PC-9 (cell line): ENCODE measurements at regions not wholly inside any gene's neighbourhood (a gene's known extent, or its start where the extent isn't known, plus 50 kb on each side); places are given as distances from the start of the nearest gene placed in this dataset.

ENCODE experiments used
- BruUV-seq: library from RNA; stranded (reverse); fragments of 400-500 nt; replicated peaks from 2 replicates; lab custom pipeline; 2021; lab: Mats Ljungman, UMichigan
- CTCF ChIA-PET: fragments of 300-600 bp; sonication (Branson Sonifier 250); formaldehyde crosslinking; loops from one replicate; lab custom pipeline; 2022; ENCODE audit warnings: antibody characterized with exemption; lab: Charles Lee
- POLR2A ChIA-PET: fragments of 300-600 bp; sonication (Branson Sonifier 250); formaldehyde crosslinking; loops from one replicate; lab custom pipeline; 2022; ENCODE audit warnings: antibody characterized with exemption; ENCODE audit not compliant: unreplicated experiment; lab: Charles Lee
- DNase-seq, 2 experiments: peaks; one replicate each; pipeline versions ENCODE4 v3.0.0 to v3.0.0-alpha.2; 2015 to 2022; ENCODE audit warnings: mixed read lengths in 1 of 2
- H2AFZ ChIP-seq: fragments of 200-600 bp; sonication (generic); 2 replicates; pipeline ENCODE4 v1.8.1; 2017; ENCODE audit warnings: antibody characterized with exemption
- H3F3A ChIP-seq: fragments of 200-600 bp; sonication (generic); 2 replicates; pipeline ENCODE4 v1.8.1; 2017; ENCODE audit warnings: antibody characterized with exemption, mild to moderate bottlenecking, low read depth; ENCODE audit not compliant: insufficient read depth
- H3K27ac ChIP-seq: fragments of 200-600 bp; sonication (generic); 2 replicates; pipeline ENCODE4 v1.6.1; 2016; ENCODE audit warnings: mixed run types
- H3K27me3 ChIP-seq: fragments of 200-600 bp; sonication (generic); 2 replicates; pipeline ENCODE4 v1.6.1; 2016; ENCODE audit warnings: low read depth, mixed run types; ENCODE audit not compliant: insufficient read depth
- H3K36me3 ChIP-seq: fragments of 200-600 bp; sonication (generic); 2 replicates; pipeline ENCODE4 v1.6.1; 2016; ENCODE audit warnings: low read depth, mixed run types
- H3K4me1 ChIP-seq: fragments of 200-600 bp; sonication (generic); replicated peaks from 2 replicates; pipeline ENCODE4 v1.6.1; 2016; ENCODE audit warnings: mixed run types; ENCODE audit not compliant: insufficient read depth
- H3K4me2 ChIP-seq: fragments of 200-600 bp; sonication (generic); 2 replicates; pipeline ENCODE4 v1.6.1; 2017; ENCODE audit warnings: mixed run types
- H3K4me3 ChIP-seq: fragments of 200-600 bp; sonication (generic); 2 replicates; pipeline ENCODE4 v1.6.1; 2016; ENCODE audit warnings: mixed run types
- H3K79me2 ChIP-seq: fragments of 200-600 bp; sonication (generic); 2 replicates; pipeline ENCODE4 v1.6.1; 2017; ENCODE audit warnings: low read depth, mixed run types
- H3K9me2 ChIP-seq: fragments of 200-600 bp; sonication (generic); 2 replicates; pipeline ENCODE4 v1.8.1; 2017; ENCODE audit warnings: mild to moderate bottlenecking; ENCODE audit not compliant: insufficient read depth
- H3K9me3 ChIP-seq: fragments of 200-600 bp; sonication (generic); 2 replicates; pipeline ENCODE4 v1.8.1; 2016; ENCODE audit warnings: low read depth; ENCODE audit not compliant: insufficient read depth
- H4K20me1 ChIP-seq: fragments of 200-600 bp; sonication (generic); 2 replicates; pipeline ENCODE4 v1.8.1; 2017; ENCODE audit not compliant: insufficient read depth
- EZH2 ChIP-seq: fragments of 200-600 bp; sonication (generic); IDR thresholded peaks from 2 replicates; pipeline ENCODE4 v1.8.0; 2017; ENCODE audit warnings: antibody characterized with exemption, low read depth
- intact Hi-C: fragments of 100-400 bp; cut with micrococcal nuclease; formaldehyde crosslinking; loops from one replicate; pipeline ENCODE4 v1.10.0; 2022; ENCODE audit not compliant: unreplicated experiment
- TF ChIP-seq, protein P1 (sequence below): fragments of 200-600 bp; sonication (generic); conservative IDR thresholded peaks from 2 replicates; pipeline ENCODE4 v1.6.1; 2017; ENCODE audit warnings: mixed run types, antibody characterized with exemption, mild to moderate bottlenecking, moderate library complexity

DNA sequence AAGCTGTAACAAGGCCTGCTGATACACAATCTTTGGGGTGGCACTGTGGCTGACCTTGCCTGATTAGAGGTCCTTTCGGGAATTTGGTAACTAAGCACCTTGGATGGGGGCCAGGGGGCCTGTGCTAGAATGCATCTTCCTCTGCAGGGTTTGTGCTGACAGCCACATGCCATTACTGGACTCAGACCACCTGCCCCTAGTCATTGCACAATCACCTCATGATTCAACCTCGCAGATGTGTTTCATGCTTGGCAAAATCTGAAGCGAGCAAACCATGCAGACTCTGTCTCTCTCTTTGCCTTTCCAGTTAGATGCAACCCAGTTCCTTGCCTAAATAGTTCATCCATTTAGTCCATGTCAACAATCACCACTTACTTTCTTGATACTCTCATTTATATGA lies 96.5 kb upstream of the ERCC6L2 start:
- Histone ChIP-seq H3K79me2 (no peaks in the 10 kb centered on the region), H3K27ac (no peak overlapping the region), H3F3A (no peaks in the 10 kb centered on the region), H3K4me3 (no peak overlapping the region), H4K20me1 (no peaks in the 10 kb centered on the region), H3K9me2 (no peaks in the 10 kb centered on the region), H3K9me3 (no peaks in the 10 kb centered on the region), H3K4me1 (no peaks in the 10 kb centered on the region), H3K36me3 (no peaks in the 10 kb centered on the region), H3K27me3 (peaks cover 21% of the 10 kb centered on the region; the same call in 1 of the 2 replicates), H3K4me2 (no peak overlapping the region), H2AFZ (no peak overlapping the region)
- no peak for DNase-seq
- TF ChIP-seq, protein P1, sequence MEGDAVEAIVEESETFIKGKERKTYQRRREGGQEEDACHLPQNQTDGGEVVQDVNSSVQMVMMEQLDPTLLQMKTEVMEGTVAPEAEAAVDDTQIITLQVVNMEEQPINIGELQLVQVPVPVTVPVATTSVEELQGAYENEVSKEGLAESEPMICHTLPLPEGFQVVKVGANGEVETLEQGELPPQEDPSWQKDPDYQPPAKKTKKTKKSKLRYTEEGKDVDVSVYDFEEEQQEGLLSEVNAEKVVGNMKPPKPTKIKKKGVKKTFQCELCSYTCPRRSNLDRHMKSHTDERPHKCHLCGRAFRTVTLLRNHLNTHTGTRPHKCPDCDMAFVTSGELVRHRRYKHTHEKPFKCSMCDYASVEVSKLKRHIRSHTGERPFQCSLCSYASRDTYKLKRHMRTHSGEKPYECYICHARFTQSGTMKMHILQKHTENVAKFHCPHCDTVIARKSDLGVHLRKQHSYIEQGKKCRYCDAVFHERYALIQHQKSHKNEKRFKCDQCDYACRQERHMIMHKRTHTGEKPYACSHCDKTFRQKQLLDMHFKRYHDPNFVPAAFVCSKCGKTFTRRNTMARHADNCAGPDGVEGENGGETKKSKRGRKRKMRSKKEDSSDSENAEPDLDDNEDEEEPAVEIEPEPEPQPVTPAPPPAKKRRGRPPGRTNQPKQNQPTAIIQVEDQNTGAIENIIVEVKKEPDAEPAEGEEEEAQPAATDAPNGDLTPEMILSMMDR, result no peak
- no peak for TF ChIP-seq EZH2
- no TSS peak for BruUV-seq
- intact Hi-C loops, result no loop called here
- POLR2A ChIA-PET, result no interaction called here
- CTCF ChIA-PET, result no interaction called here

DNA sequence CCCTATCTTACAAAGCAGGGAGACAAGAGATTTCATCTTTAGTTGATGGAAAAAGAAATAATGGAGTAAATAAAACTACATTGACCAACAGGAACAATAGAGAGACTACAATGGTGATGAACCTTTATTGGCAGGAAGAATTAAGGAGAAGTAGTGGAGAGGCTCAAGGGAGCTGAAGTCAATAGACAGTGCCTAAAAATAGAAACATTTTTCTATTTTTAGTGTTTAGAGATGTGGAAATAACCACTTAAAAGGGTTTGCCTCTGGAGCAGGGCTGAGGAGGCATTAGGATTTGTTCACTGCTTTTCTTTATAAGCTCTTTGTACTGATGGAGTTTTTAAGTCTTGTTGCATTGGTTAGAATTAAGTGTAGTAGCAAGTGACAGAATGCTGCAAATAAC lies 98.4 kb upstream of the ERCC6L2 start:
- ChIA-PET CTCF (no interaction called here), POLR2A (no interaction called here)
- Histone ChIP-seq H3K36me3 (no peaks in the 10 kb centered on the region), H3K27ac (no peak overlapping the region), H3K4me2 (no peak overlapping the region), H3K4me3 (no peak overlapping the region), H4K20me1 (no peaks in the 10 kb centered on the region), H3K9me3 (no peaks in the 10 kb centered on the region), H3K4me1 (no peaks in the 10 kb centered on the region), H3F3A (no peaks in the 10 kb centered on the region), H3K27me3 (peaks cover 24% of the 10 kb centered on the region; the same call in 1 of the 2 replicates), H3K9me2 (no peaks in the 10 kb centered on the region), H2AFZ (no peak overlapping the region), H3K79me2 (no peaks in the 10 kb centered on the region)
- TF ChIP-seq, protein P1, result no peak
- no peak for TF ChIP-seq EZH2
- no TSS peak for BruUV-seq
- intact Hi-C loops, result no loop called here
- no peak for DNase-seq

DNA sequence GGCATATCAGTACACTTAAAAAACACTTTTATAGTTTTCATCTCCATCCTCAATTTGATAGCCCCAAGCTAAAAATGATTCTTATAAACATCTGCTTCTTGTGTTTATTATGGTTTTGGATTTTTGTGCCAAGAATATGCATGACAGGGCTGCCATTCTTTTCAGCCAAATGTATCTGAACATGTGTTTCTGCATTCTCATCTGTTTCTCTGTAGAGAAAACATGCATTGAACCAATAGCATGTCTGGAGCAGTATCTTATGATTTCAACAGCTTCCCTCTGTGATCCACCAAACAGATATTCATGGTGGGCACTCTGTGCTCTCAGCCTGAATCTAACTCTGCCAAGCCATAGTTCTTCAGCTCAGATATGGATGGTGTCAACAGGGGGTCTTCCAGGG lies 99.3 kb upstream of the ERCC6L2 start:
- ChIA-PET POLR2A (no interaction called here), CTCF (no interaction called here)
- Histone ChIP-seq H3K4me2 (no peak overlapping the region), H3K4me3 (no peak overlapping the region), H3F3A (no peaks in the 10 kb centered on the region), H3K4me1 (no peaks in the 10 kb centered on the region), H3K9me2 (no peaks in the 10 kb centered on the region), H2AFZ (no peak overlapping the region), H4K20me1 (no peaks in the 10 kb centered on the region), H3K9me3 (no peaks in the 10 kb centered on the region), H3K27me3 (peaks cover 24% of the 10 kb centered on the region; the same call in 1 of the 2 replicates), H3K36me3 (no peaks in the 10 kb centered on the region), H3K27ac (no peak overlapping the region), H3K79me2 (no peaks in the 10 kb centered on the region)
- no TSS peak for BruUV-seq
- intact Hi-C loops, result no loop called here
- no peak for TF ChIP-seq EZH2
- TF ChIP-seq, protein P1, result no peak
- no peak for DNase-seq
